HG03135 (cell line): ENCODE measurements at regions not wholly inside any gene's neighbourhood (a gene's known extent, or its start where the extent isn't known, plus 50 kb on each side); places are given as distances from the start of the nearest gene placed in this dataset.
"Not testable (repeated sequence)": the region's sequence is repeated elsewhere in the genome, so short reads cannot be mapped to it uniquely, and the experiment has no call there.

Source experiments
- ATAC-seq: cut with Tn5 transposase; IDR thresholded peaks from one replicate; pipeline ENCODE4 v1.9.1; 2021; ENCODE audit warnings: mild to moderate bottlenecking, moderate library complexity; ENCODE audit not compliant: unreplicated experiment

DNA sequence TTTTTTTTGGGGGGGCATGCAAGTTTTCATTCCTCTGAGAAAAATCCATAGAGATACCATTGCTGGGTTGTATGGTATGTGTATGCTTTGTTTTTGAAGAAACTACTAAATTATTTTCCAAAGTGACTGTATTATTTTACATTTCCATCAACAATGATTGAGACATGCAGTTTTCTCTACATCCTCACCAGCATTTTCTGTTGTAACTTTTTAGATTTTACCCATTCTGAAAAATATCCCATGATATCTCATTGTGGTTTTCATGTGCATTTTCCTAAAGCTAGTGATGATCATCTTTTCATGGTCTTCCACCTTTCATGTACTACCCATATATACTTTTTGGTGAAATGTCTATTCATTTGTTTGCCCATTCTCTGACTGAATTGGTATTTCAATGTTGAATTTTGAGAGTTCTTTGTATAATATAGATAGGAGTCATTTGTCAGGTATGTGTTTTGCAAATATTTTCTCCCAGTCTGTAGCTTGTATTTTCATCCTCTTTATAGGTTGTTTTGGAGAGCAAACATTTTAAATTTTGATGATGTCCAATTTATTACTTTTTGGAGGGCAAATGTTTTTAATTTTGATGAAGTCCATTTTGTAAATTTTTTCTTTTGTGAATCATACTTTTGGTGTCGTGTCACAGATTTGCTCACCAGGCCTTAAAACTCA is 827.5 kb upstream of the CITED2 start:
- ATAC-seq = no peak

DNA sequence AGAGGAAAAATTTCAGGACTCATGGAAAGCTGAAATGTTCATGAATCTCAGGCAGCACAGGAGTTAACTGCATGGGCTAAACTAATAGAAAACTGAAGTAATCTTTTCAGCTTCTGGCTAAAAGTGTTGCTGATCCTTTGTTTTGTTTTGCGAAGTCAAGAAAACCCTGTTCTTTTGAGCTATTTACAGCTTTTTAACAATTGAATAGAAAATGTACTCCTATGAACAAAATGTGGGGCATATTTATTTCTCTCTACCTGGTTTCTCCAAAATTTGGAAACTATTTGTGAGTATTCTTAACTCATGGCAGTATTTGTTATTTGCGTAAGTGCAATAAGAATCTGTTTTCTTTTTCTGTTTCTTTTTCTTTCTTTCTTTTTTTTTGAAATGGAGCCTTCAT is 818.8 kb upstream of the CITED2 start:
- ATAC-seq = no peak

DNA sequence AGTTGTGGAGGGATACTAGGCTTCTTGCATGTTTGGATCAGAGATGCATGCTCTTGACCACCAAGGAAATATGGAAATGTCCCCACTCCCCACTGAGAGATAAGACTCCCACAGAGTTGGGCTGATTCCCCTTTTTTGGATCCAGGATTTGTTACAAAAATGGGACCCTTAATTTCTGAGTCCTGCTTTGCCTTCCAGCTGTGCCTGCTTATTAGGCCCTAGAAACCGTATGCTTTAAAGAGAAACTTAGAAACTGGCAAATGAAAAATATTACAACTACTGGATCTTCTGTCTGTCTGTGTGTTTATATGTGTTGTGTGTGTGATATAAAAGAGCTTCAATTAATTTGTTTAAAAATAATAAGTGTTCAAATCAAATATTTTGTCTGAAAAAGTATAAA is 817.6 kb upstream of the CITED2 start:
- ATAC-seq = no peak

DNA sequence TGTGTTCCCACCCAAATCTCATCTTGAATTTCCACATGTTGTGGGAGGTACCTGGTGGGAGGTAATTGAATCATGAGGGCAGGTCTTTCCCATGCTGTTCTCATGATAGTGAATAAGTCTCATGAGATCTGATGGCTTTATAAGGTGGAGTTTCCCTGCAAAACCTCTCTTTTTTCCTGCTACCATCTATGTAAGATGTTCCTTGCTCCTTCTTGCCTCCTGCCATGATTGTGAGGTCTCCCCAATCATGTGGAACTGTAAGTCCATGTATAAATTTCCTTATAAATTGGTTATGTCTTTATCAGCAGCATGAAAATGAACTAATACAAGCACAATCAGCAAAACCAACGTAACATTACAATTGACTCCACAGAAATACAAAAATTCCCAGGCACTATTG is 814.8 kb upstream of the CITED2 start:
- ATAC-seq = not testable (repeated sequence)

DNA sequence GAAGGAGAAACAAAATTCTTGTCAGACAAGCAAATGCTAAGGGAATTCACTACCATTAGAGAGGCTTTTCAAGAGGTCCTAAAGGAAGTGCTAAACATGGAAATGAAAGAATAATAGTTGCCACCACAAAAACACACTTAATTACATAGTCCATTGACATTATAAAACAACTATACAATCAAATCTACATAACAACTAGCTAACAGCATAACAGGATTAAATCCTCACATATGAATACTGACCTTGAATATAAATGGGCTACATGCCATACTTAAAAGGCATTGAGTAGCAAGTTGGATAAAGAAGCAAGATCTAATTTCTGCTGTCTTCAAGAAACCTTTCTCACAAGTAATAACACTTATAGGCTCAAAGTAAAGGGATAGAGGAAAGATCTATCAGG is 811.5 kb upstream of the CITED2 start:
- ATAC-seq = no peak

DNA sequence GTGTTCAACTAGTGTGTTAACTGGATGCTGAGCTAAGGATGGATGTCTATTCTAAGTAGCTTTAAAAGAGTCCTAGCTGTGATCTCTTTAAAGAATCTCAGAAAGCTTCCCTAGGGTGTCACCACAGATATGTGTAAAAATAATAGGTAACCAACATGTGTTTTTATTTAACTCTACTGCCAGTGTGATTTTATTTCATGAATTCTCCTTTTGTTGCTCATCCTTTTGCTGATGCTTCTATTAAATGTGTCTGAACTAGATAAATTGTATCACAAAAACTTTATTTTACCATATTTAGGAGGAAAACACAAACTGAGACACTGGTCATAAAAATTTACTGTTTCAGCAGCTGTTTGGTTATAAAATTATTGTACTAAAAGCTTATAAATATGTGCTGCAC is 809.4 kb upstream of the CITED2 start:
- no peak for ATAC-seq

DNA sequence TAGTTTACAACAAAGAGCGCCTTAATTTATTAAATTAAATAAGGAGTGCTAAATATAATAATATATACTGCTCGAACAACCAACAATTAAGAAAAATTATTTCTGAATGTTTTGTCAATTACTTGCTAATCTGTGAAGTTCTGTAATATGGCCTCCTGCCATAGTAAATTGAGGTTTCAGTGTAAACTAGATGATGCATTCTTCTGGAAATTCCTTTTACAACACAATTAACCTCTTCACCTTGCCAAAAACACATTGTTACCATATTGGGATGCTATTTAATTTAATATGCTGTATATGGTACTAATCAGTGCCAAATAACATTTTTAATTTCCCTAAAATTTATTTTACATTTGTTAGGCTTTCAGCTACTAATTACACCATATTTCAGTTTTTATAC is 808.4 kb upstream of the CITED2 start:
- no peak for ATAC-seq

DNA sequence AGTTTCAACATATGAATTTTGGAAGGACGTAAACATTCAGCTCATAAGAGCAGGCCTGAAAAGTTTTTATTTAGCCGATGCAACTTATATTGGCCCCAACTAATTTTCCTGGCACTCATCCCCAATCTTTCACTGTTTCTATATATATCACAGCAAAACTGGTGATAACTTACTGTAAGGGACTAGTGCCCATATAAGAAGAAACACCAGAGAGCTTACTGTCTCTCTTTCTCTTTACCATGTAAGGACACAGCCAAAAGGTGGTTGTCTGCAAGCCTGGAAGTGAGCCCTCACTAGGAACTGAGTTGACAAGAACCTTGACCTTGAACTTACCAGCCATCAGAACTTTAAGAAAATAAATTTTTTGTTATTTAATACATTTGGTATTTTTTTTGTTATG is 807.4 kb upstream of the CITED2 start:
- no peak for ATAC-seq

DNA sequence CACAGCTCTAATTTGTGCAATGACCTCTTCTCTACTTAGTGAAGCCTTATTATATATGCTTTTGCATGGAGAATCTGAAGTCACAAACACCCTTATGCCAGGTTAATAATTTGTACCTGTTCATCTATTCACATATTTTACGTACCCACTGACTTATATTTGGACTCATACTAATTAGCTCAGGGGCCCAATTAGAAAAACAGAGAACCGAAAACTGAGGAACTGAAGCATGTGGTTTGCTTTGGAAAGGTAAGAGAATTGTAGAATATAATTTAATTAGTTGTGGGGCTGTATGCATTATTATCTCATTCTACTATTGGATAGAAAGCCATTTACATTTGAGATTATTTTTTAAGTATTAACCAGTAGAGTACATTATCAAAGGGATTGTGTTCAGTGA is 805.9 kb upstream of the CITED2 start:
- ATAC-seq = no peak

DNA sequence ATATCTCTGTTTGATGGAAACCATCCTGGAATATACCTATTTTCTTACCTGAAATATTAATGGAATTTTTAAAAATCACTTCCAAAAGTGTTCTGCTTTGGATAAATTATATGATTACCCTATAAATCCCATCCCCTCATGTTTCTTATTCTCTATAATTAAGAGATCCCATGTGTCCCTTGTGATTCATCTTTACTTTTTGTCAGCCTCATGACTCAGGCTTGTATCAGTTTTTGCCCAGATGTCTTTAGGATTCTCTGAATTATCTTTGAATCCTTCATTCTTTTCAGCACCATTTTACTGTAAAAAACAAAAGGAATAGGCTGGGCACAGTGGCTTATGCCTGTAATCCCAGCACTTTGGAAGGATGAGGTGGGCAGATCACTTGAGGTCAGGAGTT is 804.5 kb upstream of the CITED2 start:
- no peak for ATAC-seq

DNA sequence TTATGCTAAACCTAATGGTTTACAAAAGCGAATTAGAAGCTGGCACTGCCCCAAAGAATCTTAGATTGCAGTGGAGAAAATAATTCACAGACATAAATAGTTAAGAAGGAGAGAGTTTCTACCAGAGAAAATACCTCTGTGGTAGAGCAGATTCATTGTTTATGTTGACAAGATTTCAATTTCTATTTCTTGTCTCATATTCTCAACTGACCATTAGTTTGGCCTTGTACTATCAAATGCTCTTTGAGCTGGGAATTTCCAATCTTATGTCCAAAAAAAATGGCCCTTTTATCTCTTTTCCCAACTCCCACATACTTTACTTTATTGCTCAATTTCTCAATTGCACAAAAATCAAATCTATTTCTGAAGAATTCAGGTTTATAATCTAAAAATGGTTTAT is 804.1 kb upstream of the CITED2 start:
- ATAC-seq = no peak

DNA sequence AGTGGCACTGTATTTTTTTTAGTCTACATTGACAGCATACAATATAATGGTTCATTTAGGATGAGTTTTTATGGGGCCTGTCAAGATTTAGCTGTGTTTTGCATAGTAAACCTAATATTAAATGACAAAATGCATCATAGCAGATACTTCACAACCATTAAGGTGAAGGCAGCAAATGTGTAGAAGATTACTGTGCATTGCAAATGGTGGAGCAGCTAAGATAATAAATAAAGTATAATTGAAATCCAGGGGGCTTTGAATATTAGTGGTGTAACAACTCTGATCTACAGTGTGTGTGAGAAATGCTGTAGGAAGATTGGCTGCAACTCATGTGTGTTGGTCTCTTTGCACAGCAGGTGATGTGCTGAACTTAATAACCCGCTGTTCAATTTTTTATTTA is 801.9 kb upstream of the CITED2 start:
- ATAC-seq = no peak

DNA sequence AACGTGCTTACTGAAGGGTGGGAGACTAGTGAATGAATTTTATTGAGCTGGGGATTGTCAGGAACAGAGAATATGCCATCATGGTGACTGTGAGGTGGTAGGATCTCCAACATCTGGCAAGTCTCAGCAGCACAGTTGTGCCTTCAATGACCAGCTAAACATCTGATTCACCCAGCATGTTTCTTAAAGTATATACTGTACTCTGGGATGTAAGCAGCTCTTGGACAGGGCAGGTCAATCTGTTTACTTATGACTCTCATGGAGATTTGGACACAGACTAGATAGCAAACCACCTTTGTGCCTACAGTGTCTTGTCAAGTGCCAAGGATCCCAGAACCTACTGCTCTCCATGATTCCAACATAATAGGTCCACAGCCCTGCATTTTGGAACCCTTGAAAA is 801.0 kb upstream of the CITED2 start:
- no peak for ATAC-seq

DNA sequence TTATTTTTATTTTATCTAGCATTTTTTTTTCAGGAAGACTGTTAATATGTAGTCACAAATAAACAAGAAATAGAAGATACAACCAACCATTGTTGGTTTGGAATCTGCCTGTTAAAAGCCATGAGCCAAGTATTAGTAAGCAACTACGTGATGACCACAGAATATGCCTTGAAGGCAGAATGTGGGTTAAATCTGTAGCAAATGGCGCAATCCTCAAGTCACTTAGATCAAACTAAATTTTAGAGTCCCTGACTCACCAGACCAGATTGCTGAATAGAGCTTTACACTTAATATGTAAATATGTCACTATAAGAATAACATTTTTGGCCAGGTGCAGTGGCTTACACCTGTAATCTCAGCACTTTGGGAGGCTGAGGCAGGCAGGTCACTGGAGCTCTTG is 800.1 kb upstream of the CITED2 start:
- no peak for ATAC-seq

DNA sequence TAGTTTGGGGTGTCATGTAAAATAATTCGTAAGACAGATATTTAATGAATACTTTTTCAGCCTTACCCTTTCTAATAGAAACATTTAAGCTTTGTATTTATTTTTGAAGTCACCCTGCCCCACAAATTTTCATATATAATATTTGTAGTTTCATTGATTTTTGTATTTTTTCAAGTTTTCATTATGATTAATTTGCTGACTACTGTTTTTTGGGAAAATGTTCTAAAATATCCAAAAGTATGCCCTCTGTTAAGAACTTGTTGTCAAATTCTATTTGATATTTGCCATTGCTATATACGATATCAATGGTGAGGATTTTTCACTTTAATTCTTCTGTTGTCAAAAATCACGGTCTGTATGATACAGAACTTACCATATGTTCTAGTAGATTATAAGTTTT is 793.9 kb upstream of the CITED2 start:
- ATAC-seq = no peak

DNA sequence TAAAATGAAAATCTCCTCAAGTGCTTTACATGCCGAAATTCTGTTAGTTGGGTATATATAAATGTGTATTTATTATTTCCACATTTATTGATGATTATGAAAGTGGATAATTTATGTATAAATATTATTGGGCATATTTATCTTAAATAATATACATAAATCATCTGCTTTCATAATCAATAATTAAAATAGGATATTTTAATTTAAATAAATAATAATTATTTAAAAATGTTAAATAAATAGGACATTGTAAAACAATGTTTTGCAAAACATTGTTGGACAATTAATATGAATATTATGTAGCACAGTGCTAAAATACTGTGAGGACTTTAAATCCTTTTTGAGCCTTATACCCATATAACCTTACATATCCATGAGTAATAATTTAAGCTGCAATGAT is 786.5 kb upstream of the CITED2 start:
- no peak for ATAC-seq

DNA sequence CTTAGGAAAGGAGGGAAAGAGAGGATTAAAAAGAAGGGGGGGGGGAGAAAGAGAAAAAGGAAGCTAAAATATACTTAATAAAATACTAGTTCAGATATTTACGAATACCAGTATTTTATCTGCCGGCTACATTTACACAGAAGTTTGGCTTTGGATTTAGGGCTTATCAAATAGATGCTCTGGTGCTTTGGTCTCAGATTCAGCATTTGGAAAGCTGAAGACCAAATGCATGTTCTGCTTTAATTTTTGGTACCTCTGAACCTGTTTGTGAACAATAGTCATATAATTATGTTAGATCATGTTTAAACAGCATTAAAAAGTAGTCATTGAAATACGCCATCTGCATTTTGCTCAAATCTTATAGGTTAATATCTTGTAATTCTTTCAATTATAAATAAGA is 786.0 kb upstream of the CITED2 start:
- no peak for ATAC-seq

DNA sequence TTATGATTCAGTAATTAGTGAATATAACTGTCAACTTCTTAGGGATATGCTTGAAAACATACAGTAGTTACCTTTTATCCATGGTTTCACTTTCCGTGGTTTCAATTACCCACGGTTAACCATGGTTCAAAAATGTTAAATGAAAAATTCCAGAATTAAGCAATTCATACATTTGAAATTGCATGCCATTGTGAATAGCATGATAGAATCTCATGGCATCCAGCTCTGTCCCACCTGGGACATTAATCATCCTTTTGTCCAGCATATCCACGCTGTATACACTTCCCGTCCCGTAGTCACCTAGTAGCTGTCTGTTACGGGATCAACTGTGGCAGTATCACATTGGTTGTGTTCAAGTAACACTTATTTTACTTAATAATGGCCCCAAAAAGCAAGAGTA is 781.7 kb upstream of the CITED2 start:
- no peak for ATAC-seq

DNA sequence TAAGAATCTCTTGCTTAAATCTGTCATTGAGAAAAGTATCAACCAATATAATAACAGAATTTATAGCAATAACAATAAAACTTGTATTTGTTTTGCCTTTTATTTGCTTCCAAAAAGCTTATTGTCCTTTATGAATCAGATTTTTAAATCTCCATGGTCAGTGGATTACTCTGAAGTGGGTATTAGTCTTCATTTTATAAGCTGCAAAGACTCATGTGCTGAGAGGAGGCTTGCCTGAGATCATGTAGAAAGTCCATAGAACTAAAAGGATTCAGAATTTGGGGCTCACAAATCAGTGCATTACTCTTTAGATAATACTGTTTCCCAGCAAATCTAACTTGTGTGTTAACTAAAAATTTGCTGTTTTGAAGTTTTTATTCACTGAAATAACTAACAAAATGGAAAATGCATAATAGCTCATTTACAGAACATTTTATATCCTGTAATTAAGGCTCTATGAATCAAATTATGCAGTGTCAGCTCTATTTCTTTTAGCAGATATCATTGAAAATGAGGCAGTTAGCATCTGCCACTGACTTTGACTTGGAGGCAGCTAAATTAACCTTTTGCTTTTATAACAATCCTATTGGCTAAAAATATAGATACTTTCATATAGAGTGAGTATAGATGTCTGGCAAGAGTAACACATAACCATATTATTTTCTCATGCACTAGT is 781.1 kb upstream of the CITED2 start:
- ATAC-seq = no peak

DNA sequence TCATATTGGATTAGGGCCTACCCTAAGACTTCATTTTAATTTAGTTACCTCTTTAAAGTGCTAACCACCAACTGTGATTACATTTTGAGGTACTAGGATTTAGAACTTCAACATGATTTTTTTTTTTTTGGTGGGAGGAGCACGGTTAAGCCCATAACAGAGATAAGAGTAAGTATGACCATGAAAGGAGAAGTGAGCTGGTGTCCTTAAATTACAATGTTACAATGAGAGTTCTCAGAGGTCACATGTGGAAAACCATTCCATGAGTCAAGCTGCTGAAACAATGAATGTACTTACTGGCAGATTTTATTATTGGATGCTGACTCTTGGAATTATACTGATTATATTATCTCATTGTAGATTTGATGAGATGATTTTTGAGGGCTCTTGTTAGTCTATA is 779.3 kb upstream of the CITED2 start:
- ATAC-seq = no peak

DNA sequence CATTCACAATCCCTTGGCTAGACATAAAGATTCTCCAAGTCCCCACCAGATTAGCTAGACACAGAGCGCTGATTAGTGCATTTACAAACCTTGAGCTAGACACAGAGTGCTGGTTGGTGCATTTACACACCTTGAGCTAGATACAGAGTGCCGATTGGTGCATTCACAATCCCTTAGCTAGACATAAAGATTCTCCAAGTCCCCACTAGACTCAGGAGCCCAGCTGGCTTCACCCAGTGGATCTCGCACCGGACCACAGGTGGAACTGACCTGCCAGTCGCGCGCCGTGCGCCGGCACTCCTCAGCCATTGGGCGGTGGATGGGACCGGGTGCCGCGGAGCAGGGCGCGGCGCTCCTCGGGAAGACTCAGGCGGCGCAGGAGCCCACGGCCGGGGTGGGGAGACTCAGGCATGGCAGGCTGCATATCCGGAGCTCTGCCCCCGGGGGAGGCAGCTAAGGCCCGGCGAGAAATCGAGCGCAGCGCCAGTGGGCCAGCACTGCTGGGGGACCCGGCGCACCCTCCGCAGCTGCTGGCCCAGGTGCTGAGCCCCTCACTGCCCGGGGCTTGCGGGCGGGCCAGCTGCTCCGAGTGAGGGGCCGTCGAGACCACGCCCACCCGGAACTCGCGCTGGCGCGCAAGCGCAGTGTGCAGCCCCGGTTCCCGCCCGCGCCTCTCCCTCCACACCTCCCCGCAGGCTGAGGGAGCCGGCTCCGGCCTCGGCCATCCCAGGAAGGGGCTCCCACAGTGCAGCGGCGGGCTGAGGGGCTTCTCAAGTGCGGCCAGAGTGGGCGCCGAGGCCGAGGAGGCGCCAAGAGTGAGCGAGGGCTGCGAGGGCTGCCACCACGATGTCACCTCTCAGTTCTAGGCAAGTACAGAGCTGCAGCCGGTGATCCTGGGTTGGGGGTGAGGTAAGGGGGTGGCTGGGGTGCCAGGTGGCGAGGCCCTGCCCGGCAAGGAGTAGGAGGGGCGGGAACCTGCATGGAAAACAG is 773.7 kb upstream of the CITED2 start:
- ATAC-seq = not testable (repeated sequence)

DNA sequence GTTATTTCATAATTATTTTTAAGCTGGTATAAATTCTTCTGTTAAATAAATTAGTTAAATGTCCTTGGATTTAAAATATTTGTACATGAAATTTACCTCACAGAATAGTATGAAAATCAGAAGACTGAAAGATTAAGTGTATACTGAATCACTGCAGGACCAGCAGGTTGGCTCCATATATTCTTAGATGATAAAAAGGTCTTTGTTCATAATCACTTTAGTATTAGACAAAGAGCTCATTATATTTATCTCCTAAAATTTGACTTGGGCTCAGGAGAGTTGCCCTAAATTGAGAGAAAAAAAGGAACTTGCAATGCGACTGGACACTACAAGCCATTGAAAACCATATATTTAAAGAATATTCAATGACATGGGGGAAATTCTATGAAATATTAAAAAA is 766.4 kb upstream of the CITED2 start:
- ATAC-seq = no peak
